Upper lobe of left lung (tissue), 4 donors: ENCODE measurements at regions not wholly inside any gene's neighbourhood (a gene's known extent, or its start where the extent isn't known, plus 50 kb on each side); places are given as distances from the start of the nearest gene placed in this dataset.

Source experiments
- POLR2A ChIP-seq, 4 donors: fragments of 450-650 bp; IDR thresholded peaks; one replicate each; pipeline ENCODE4 v1.5.1; 2016 to 2017; ENCODE audit warnings: antibody characterized with exemption in 4 of 4, mild to moderate bottlenecking in 2 of 4
- POLR2AphosphoS5 ChIP-seq, 2 donors: sonication (generic); formaldehyde crosslinking; IDR thresholded peaks; one replicate each; pipeline ENCODE4 v1.5.1; 2017; ENCODE audit warnings: antibody characterized with exemption in 2 of 2
- TF ChIP-seq, protein P1 (sequence below), 6 experiments: fragments of 450-650 bp in 4 of 6; fragments of 200-600 bp in 2 of 6; sonication (generic) in 2 of 6; IDR thresholded peaks; one replicate each; pipeline ENCODE4 v1.5.1; 2016 to 2019; ENCODE audit warnings: antibody characterized with exemption in 6 of 6

DNA sequence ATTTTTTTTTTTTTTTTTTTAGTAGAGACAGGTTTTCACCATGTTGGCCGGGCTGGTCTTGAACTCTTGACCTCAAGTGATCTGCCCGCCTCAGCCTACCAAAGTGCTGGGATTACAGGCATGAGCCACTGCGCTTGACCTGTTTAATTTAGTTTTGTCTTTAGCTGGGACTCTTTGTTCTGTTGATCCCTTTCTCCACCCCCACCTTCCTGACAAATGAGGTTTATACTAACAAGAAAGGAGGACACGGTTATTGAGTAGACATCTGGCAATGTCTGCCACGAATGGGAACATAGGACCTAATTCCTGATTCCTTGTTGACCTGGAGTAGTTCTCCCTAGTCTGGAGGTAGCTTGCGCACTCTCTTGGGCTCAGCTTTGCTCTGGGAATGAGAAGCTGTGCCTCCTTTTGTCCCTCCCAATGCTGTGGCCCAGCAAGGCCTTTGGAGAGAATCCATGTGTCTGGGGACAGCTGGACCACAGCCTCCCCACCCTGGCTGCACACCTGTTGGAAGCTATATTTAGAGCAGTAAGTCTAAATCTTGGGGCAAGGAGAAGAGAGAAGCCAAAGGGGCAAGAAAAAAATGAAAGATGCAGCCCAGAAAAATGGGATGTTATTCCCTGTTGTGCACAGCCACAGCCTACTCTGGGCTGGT lies 53.2 kb upstream of the ADPGK start:
- TF ChIP-seq POLR2AphosphoS5 (IDR thresholded peaks at IDR 0.05) (no peak), POLR2A (IDR thresholded peaks at IDR 0.05) (no peak)
- TF ChIP-seq, protein P1, sequence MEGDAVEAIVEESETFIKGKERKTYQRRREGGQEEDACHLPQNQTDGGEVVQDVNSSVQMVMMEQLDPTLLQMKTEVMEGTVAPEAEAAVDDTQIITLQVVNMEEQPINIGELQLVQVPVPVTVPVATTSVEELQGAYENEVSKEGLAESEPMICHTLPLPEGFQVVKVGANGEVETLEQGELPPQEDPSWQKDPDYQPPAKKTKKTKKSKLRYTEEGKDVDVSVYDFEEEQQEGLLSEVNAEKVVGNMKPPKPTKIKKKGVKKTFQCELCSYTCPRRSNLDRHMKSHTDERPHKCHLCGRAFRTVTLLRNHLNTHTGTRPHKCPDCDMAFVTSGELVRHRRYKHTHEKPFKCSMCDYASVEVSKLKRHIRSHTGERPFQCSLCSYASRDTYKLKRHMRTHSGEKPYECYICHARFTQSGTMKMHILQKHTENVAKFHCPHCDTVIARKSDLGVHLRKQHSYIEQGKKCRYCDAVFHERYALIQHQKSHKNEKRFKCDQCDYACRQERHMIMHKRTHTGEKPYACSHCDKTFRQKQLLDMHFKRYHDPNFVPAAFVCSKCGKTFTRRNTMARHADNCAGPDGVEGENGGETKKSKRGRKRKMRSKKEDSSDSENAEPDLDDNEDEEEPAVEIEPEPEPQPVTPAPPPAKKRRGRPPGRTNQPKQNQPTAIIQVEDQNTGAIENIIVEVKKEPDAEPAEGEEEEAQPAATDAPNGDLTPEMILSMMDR (IDR thresholded peaks at IDR 0.05): no peak
